GM18858 (cell line): ENCODE measurements at regions not wholly inside any gene's neighbourhood (a gene's known extent, or its start where the extent isn't known, plus 50 kb on each side); places are given as distances from the start of the nearest gene placed in this dataset.
"Not testable (repeated sequence)": the region's sequence is repeated elsewhere in the genome, so short reads cannot be mapped to it uniquely, and the experiment has no call there.

ENCODE experiments used
- ATAC-seq: cut with Tn5 transposase; IDR thresholded peaks from one replicate; pipeline ENCODE4 v1.9.1; 2021; ENCODE audit not compliant: unreplicated experiment

- ATAC-seq, result no peak
Observed at GRCh38 chr18:40346146-40346545, 1608.9 kb upstream of the PIK3C3 start.

DNA sequence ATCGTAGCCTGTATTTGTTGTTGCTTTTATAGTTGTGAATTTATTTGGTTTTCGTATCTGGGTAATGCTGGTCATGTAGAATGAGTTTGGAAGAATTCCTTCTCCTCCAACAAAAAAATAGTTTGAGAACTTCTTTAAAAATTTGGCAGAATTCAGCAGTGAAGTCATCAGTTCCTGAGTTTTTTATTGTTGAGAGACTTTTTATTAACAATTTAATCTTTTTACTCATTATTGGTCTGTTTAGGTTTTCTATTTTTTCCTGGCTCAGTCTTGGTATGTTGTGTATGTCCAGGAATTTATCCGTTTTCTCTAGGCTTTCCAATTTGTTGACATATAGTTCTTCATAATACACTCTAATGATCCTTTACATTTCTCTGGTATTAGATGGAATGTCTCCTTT lies 1613.3 kb upstream of the PIK3C3 start:
- ATAC-seq, result no peak

- no peak for ATAC-seq
Observed at GRCh38 chr18:40338284-40338683, 1616.8 kb upstream of the PIK3C3 start.

DNA sequence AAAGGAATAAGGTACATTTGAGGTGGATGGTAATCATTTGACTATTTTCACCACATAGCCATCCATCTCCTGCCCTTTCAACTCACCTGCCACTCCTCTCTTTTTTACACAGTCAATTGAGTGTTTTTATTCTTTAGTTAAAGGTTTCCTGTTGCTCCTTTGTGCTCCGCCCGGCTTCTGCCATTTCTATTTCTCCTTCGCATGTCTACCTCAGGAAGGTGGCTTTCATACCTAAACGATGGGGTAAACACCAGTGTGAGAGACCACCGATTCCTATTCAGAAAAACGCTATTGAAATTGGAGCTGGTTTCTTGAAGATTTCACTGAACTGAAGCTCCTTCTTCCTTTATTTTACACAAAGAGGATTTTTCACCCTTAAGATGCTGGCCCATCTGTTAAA lies 1628.0 kb upstream of the PIK3C3 start:
- ATAC-seq, result no peak

- no peak for ATAC-seq
Observed at GRCh38 chr18:40325988-40326387, 1629.0 kb upstream of the PIK3C3 start.

DNA sequence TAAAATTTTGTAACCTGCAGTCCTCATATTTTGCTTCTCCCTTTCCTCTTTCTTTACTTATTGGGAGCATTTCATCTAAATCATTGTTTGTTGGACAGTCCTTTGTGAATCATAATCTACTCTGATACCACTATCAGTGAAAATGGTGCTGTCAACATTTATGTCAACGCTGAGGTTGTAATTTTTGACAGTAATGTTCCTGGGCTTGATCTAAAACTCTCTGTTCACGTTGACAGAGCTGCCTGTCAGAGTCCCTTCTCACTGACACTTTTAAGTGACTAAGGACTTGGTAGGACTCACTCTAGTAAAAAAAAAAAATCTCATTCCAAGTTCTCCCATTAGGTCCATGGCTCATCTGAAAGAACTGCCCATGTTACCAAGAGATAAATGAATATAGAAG lies 1640.8 kb upstream of the PIK3C3 start:
- no peak for ATAC-seq

GRCh38 chr18:40313030-40313642 lies 1641.9 kb upstream of the PIK3C3 start:
- ATAC-seq, result no peak

- ATAC-seq, result no peak
Observed at GRCh38 chr18:40307627-40308026, 1647.4 kb upstream of the PIK3C3 start.

DNA sequence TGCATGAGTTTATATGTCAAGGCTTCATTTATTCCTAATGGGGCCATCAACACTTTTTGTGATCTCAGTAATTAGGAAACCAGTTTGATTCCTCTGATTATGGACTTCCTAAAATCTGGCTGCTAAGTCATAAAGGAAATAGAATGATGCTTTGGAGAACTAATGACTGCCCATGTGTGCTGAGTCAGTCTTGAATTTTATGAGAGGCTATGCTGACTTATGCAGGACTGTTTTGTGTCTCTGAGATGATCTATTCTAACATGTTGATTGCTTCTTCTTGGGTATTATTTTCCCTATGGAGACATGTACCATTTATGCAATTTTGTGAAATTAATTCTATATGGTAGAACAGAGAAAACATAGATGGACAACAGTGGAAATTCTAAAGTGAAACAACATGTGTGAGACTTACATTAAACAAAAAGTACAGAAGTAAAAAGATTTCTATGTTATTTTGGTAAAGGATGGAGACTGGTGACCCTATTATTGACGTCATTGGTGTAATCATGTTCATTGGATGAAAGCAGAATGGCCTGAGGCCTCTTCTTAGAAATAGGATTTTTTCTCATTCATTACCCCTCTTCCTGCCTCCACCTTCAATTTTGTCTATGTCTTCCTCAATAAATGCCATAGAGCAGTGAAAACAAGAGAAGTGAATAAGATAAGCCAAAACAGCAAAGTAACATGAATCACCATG lies 1658.2 kb upstream of the PIK3C3 start:
- no peak for ATAC-seq

- ATAC-seq, result no peak
Observed at GRCh38 chr18:40292985-40293710, 1661.9 kb upstream of the PIK3C3 start.

DNA sequence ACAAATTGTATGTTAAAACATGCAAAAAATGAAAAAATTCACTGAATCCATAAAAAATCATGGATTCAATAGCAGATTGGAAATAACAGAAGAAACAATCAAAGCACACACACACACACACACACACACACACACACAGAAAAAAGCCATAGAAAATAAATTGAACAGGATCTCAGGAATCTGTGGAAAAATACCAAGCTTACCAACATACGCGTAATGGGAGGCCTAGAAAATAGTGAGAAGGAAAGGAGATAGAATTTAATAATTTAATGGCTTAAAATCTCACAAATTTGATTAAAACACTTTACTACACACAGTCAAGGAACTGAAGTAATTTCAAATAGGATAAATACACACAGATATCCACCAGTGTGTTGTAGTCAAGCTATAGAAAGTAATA lies 1671.5 kb upstream of the PIK3C3 start:
- no peak for ATAC-seq

GRCh38 chr18:40281356-40281755 lies 1673.7 kb upstream of the PIK3C3 start:
- ATAC-seq, result not testable (repeated sequence)

GRCh38 chr18:40274618-40275196 lies 1680.3 kb upstream of the PIK3C3 start:
- ATAC-seq, result no peak

DNA sequence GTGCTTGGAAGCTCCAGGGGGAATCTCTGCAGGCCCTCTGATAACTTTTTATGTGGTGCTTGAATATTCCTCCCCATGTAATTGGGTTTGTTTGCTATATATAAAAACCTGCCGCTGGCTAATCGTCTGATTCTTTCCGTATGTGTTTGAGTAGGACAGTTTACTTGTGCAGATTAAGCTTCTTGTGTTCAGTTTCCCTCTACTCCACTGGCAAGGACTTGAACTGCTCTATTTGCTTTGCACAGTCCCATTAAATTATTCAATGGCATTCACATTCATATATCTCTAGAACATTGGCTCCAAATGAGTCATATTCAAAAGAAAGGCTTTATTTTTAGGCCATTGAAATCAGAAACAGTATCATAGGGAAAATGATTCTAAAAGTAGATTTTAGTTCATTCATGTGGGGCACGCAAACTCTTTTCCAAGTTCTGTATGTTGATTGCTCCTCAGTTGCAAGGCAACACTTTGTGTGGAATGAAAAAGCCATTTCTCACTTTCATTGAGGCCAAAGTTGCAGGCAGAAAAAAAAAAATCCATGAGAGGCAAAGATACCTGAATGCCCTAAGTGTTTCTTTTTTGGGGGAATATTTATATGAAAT lies 1682.3 kb upstream of the PIK3C3 start:
- no peak for ATAC-seq

- ATAC-seq, result no peak
Observed at GRCh38 chr18:40259115-40259835, 1695.8 kb upstream of the PIK3C3 start.

DNA sequence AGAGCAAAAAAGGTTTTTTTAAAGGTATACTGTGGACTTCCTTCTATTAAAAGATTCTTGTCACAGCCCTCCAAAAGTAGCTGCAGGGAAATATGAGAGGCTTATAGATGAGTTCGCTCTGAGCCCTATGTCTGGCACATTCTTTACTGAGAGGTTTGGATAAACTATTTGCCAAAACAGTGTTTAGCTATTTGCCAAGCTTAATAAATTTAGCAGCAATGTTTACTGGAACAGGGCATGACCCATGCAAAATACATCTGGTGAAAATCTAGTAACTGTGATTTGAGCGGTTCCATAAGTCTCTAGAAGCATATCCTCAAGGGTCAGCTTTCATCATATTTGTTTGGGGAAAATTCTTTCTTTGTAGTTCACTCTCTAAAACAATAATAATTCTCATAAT lies 1696.7 kb upstream of the PIK3C3 start:
- no peak for ATAC-seq

DNA sequence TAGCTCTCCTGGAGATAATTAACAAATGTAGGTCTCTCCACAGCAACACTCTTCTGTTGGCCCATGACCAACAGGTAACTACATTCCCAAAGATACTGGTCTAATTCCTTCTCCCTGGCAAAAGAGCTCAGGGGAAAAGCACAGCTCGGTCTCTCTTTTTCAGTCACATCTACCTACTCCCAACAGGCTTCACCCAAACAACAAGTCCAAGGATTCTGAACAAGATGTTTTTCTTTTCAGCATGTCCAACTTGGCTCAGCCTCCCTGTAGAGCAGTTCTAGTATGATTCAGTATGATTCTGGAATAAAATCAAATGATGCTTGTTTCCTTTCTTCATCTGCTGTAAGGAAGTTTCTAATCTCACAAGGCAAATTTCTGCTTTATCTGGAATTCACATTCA lies 1704.8 kb upstream of the PIK3C3 start:
- ATAC-seq, result no peak

DNA sequence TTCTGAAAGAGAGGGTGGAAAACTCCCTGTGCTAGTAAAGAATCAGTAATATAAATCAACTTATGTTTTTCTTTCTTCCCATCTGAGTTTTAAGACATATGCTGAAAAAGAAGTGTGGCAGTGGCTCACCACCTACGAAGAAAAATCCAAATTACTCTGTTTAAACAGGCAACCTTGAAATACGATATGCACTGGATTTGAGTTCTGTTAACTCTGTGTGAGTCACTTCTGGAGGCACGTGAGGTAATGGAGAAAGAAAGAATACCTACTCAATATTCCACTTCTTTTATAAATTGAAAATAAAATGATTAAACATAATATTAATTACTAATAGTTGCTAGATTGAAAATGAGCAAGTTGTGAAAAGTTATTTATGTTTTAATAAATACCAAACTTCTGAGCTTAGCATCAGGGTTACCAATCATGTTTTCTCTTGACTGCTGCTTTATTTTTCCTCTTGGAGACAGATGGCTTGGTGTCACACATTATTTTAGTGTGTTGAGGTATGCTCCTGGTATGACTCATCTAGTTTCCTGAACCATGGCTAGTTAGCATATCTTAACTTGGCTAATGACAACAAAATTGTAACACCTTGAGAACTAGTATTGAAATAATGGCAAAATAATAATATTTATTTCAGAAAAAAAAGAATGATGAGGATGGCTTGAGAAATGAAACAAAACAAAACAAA lies 1705.5 kb upstream of the PIK3C3 start:
- ATAC-seq, result no peak

GRCh38 chr18:40245612-40246011 lies 1709.4 kb upstream of the PIK3C3 start:
- ATAC-seq, result not testable (repeated sequence)

DNA sequence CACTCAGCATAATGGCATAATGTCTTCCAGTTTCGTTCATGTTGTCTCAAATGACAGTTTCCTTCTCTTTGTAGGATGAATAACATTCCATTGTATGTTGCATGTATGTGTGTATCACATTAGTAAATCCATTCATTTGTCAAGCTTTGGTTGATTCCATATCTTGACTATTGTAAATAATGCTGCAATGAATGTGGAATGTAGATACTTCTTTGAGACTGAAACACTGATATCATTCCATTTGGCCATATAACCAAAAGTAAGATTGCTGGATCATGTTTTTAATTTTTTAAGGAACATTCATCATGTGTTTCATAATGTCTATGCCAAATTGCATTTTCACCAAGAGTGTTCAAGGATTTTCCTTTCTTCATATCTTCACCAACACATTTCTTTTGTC lies 1711.4 kb upstream of the PIK3C3 start:
- ATAC-seq, result no peak
